ENCODE measurements at regions not wholly inside any gene's neighbourhood (a gene's known extent, or its start where the extent isn't known, plus 50 kb on each side); places are given as distances from the start of the nearest gene placed in this dataset.

DNA sequence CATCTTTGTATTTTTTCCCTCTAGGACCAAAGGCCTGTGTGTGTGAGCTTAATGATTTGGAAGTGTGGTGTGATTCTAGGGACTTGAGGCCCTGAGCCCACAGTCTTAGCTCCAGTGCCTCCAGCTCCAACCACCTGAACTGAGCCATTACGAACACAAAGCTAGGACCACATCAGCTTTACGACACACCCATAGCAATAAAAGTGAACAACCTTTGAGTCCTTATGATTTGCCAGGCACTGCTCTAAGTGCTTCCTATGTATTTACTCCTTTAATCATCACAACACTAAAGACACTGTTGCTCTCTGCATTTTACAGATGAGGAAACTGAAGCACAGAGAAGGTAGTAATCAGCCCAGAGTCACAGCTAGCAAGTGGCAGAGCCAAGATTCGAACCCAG is 126.4 kb downstream of the EHF start:
- Histone ChIP-seq H3K27ac (replicated peaks) (no peak overlapping the region), H3K27me3 (ENCODE audit: insufficient read depth, poor library complexity, severe bottlenecking) (peaks cover 3% of the 10 kb centered on the region), H3K4me3 (replicated peaks; ENCODE audit: insufficient read depth, low read length) (no peak overlapping the region)
- no peak for DNase-seq (ENCODE audit: low read depth in 1 of 2, low spot score in 1 of 2)
- TF ChIP-seq, protein P1, sequence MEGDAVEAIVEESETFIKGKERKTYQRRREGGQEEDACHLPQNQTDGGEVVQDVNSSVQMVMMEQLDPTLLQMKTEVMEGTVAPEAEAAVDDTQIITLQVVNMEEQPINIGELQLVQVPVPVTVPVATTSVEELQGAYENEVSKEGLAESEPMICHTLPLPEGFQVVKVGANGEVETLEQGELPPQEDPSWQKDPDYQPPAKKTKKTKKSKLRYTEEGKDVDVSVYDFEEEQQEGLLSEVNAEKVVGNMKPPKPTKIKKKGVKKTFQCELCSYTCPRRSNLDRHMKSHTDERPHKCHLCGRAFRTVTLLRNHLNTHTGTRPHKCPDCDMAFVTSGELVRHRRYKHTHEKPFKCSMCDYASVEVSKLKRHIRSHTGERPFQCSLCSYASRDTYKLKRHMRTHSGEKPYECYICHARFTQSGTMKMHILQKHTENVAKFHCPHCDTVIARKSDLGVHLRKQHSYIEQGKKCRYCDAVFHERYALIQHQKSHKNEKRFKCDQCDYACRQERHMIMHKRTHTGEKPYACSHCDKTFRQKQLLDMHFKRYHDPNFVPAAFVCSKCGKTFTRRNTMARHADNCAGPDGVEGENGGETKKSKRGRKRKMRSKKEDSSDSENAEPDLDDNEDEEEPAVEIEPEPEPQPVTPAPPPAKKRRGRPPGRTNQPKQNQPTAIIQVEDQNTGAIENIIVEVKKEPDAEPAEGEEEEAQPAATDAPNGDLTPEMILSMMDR (IDR thresholded peaks at IDR 0.05; ENCODE audit: insufficient read depth, low read length) = no peak
- TF ChIP-seq SPI1 (IDR thresholded peaks at IDR 0.05; ENCODE audit: borderline replicate concordance, low read depth) (no peak), POLR2AphosphoS5 (IDR thresholded peaks at IDR 0.05; ENCODE audit: low read depth) (no peak), GABPA (IDR thresholded peaks at IDR 0.05; ENCODE audit: low read depth) (no peak)
- TF ChIP-seq, protein P2, sequence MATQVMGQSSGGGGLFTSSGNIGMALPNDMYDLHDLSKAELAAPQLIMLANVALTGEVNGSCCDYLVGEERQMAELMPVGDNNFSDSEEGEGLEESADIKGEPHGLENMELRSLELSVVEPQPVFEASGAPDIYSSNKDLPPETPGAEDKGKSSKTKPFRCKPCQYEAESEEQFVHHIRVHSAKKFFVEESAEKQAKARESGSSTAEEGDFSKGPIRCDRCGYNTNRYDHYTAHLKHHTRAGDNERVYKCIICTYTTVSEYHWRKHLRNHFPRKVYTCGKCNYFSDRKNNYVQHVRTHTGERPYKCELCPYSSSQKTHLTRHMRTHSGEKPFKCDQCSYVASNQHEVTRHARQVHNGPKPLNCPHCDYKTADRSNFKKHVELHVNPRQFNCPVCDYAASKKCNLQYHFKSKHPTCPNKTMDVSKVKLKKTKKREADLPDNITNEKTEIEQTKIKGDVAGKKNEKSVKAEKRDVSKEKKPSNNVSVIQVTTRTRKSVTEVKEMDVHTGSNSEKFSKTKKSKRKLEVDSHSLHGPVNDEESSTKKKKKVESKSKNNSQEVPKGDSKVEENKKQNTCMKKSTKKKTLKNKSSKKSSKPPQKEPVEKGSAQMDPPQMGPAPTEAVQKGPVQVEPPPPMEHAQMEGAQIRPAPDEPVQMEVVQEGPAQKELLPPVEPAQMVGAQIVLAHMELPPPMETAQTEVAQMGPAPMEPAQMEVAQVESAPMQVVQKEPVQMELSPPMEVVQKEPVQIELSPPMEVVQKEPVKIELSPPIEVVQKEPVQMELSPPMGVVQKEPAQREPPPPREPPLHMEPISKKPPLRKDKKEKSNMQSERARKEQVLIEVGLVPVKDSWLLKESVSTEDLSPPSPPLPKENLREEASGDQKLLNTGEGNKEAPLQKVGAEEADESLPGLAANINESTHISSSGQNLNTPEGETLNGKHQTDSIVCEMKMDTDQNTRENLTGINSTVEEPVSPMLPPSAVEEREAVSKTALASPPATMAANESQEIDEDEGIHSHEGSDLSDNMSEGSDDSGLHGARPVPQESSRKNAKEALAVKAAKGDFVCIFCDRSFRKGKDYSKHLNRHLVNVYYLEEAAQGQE (IDR thresholded peaks at IDR 0.05; ENCODE audit: insufficient replicate concordance, low read depth) = no peak

DNA sequence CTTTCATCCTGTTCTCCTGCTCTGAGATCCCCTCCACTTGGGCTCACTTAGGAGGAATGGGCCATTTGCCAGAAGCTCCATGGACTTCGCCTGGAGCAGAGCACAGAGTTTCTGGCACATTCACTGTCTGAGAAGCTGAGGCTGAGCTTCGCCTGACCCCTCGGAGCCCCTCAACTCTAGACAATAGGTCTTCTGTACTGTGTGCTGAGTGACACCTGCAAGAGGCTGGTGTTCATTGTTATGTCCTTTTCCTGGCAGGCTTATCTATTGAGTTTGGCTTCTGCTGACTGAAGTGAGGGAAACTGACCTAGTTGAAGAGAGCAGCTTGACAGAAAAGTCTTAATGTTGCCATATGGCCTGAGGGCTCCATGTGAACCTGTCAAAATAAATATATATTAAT is 124.3 kb downstream of the EHF start:
- TF ChIP-seq SPI1 (IDR thresholded peaks at IDR 0.05; ENCODE audit: borderline replicate concordance, low read depth) (no peak), POLR2AphosphoS5 (IDR thresholded peaks at IDR 0.05; ENCODE audit: low read depth) (no peak), GABPA (IDR thresholded peaks at IDR 0.05; ENCODE audit: low read depth) (no peak)
- TF ChIP-seq, protein P1 (IDR thresholded peaks at IDR 0.05; ENCODE audit: insufficient read depth, low read length) = no peak
- TF ChIP-seq, protein P2 (IDR thresholded peaks at IDR 0.05; ENCODE audit: insufficient replicate concordance, low read depth) = no peak
- Histone ChIP-seq H3K27me3 (ENCODE audit: insufficient read depth, poor library complexity, severe bottlenecking) (no peaks in the 10 kb centered on the region), H3K4me3 (replicated peaks; ENCODE audit: insufficient read depth, low read length) (no peak overlapping the region), H3K27ac (replicated peaks) (no peak overlapping the region)
- no peak for DNase-seq (ENCODE audit: low read depth in 1 of 2, low spot score in 1 of 2)

DNA sequence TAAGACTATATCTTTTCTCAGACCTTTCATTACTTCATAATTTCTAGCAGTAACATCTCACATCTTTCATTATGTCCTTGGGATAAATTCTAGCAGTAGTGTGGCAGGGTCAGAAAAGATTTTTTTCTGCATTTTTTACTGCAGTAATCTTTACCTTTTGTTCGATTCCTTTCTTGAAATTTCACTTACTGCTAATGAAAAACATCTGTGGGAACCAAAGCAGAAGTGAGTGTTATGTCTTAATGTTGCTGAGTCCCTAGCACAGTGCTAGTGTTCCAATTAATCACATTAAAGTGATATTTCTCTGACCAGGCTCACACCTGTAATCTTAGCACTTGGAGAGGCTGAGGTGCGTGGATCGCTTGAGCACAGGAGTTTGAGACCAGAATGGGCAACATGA is 123.6 kb downstream of the EHF start:
- TF ChIP-seq, protein P1 (IDR thresholded peaks at IDR 0.05; ENCODE audit: insufficient read depth, low read length) = no peak
- TF ChIP-seq POLR2AphosphoS5 (IDR thresholded peaks at IDR 0.05; ENCODE audit: low read depth) (no peak), SPI1 (IDR thresholded peaks at IDR 0.05; ENCODE audit: borderline replicate concordance, low read depth) (no peak), GABPA (IDR thresholded peaks at IDR 0.05; ENCODE audit: low read depth) (no peak)
- TF ChIP-seq, protein P2 (IDR thresholded peaks at IDR 0.05; ENCODE audit: insufficient replicate concordance, low read depth) = no peak
- DNase-seq (ENCODE audit: low read depth in 1 of 2, low spot score in 1 of 2) = no peak

More for the DNA sequence above, 123.6 kb downstream of the EHF start:
- H3K4me3 ChIP-seq (replicated peaks; ENCODE audit: insufficient read depth, low read length) = no peak overlapping the region
- H3K27ac ChIP-seq (replicated peaks) = no peak overlapping the region
- no peaks in the 10 kb centered on the region for H3K27me3 ChIP-seq (ENCODE audit: insufficient read depth, poor library complexity, severe bottlenecking)
